WTC11 (cell line): ENCODE measurements at regions not wholly inside any gene's neighbourhood (a gene's known extent, or its start where the extent isn't known, plus 50 kb on each side); places are given as distances from the start of the nearest gene placed in this dataset.

ENCODE experiments used
- ATAC-seq: fragments of 200-7000 bp; cut with Tn5 transposase; 2 replicates; pipeline ENCODE4 v1.10.0; 2021; ENCODE audit warnings: mild to moderate bottlenecking, moderate library complexity
- CTCF ChIA-PET: fragments of 300-600 bp; sonication (Branson Sonifier 250); formaldehyde crosslinking; loops from one replicate; lab custom pipeline; 2021; ENCODE audit warnings: antibody characterized with exemption; lab: Charles Lee
- POLR2A ChIA-PET: fragments of 350-600 bp; sonication (Branson Sonifier 250); formaldehyde crosslinking; loops from one replicate; lab custom pipeline; 2021; ENCODE audit warnings: antibody characterized with exemption; lab: Charles Lee
- DNase-seq: peaks from one replicate; pipeline ENCODE4 v3.0.0; 2021; ENCODE audit warnings: low spot score
- H3K27ac Mint-ChIP-seq: 2 replicates; pipeline ENCODE4 v1.8.0; 2021; ENCODE audit warnings: mixed read lengths
- H3K27me3 Mint-ChIP-seq: 2 replicates; pipeline ENCODE4 v1.8.0; 2021; ENCODE audit warnings: low read depth, mild to moderate bottlenecking, moderate library complexity, mixed read lengths
- H3K36me3 Mint-ChIP-seq: 2 replicates; pipeline ENCODE4 v1.8.0; 2021; ENCODE audit warnings: mixed read lengths
- H3K4me1 Mint-ChIP-seq: 2 replicates; pipeline ENCODE4 v1.8.0; 2022; ENCODE audit warnings: mixed read lengths
- H3K4me3 Mint-ChIP-seq: 2 replicates; pipeline ENCODE4 v1.8.0; 2021; ENCODE audit warnings: mild to moderate bottlenecking, moderate library complexity, mixed read lengths
- H3K9me3 Mint-ChIP-seq: 2 replicates; pipeline ENCODE4 v1.8.0; 2021; ENCODE audit warnings: mixed read lengths
- ETV6 ChIP-seq: sonication (generic); formaldehyde crosslinking; IDR thresholded peaks from 2 replicates; pipeline ENCODE4 v1.8.1; 2022; ENCODE audit warnings: mild to moderate bottlenecking, missing genetic modification reagents
- HMGA2 ChIP-seq: fragments of 250-450 bp; sonication (Bioruptor Pico); IDR thresholded peaks from 2 replicates; pipeline ENCODE4 v1.4.0; 2021; ENCODE audit warnings: mild to moderate bottlenecking, moderate library complexity
- IRF2 ChIP-seq: sonication (generic); formaldehyde crosslinking; IDR thresholded peaks from 2 replicates; pipeline ENCODE4 v1.8.0; 2022; ENCODE audit warnings: low read depth, missing genetic modification reagents, borderline replicate concordance
- JAZF1 ChIP-seq: fragments of 250-450 bp; sonication (Bioruptor Pico); IDR thresholded peaks from 2 replicates; pipeline ENCODE4 v1.9.0; 2021; ENCODE audit warnings: moderate library complexity, mild to moderate bottlenecking, inconsistent platforms
- JUN ChIP-seq: sonication (generic); formaldehyde crosslinking; IDR thresholded peaks from 2 replicates; pipeline ENCODE4 v1.8.0; 2023; ENCODE audit warnings: mild to moderate bottlenecking, missing genetic modification reagents
- NR3C1 ChIP-seq: sonication (generic); formaldehyde crosslinking; conservative IDR thresholded peaks from 2 replicates; pipeline ENCODE4 v1.8.1; 2023; ENCODE audit warnings: low read depth, mild to moderate bottlenecking, missing genetic modification reagents
- RORB ChIP-seq: fragments of 250-450 bp; sonication (Bioruptor Pico); IDR thresholded peaks from 2 replicates; pipeline ENCODE4 v1.9.0; 2021; ENCODE audit warnings: mild to moderate bottlenecking
- SOX15 ChIP-seq: fragments of 250-450 bp; sonication (Bioruptor Pico); IDR thresholded peaks from 2 replicates; pipeline ENCODE4 v1.9.0; 2021; ENCODE audit warnings: mild to moderate bottlenecking
- TCF7 ChIP-seq: sonication (generic); formaldehyde crosslinking; IDR thresholded peaks from 2 replicates; pipeline ENCODE4 v1.8.0; 2022; ENCODE audit warnings: mild to moderate bottlenecking, low read depth, missing genetic modification reagents, moderate library complexity
- TP53 ChIP-seq: sonication (generic); formaldehyde crosslinking; IDR thresholded peaks from 2 replicates; pipeline ENCODE4 v1.8.1; 2023; ENCODE audit warnings: mild to moderate bottlenecking, missing genetic modification reagents
- TF ChIP-seq, protein P1 (sequence below): sonication (generic); formaldehyde crosslinking; IDR thresholded peaks from 2 replicates; pipeline ENCODE4 v1.8.0; 2023; ENCODE audit warnings: missing genetic modification reagents
- TF ChIP-seq, protein P2 (sequence below): sonication (generic); formaldehyde crosslinking; IDR thresholded peaks from 2 replicates; pipeline ENCODE4 v1.8.1; 2023; ENCODE audit warnings: mild to moderate bottlenecking, missing genetic modification reagents
- TF ChIP-seq, protein P3 (sequence below): sonication (generic); formaldehyde crosslinking; IDR thresholded peaks from 2 replicates; pipeline ENCODE4 v1.8.0; 2022; ENCODE audit warnings: mild to moderate bottlenecking, missing genetic modification reagents
- TF ChIP-seq, protein P4 (sequence below): fragments of 250-450 bp; sonication (Bioruptor Pico); IDR thresholded peaks from 2 replicates; pipeline ENCODE4 v1.9.0; 2021; ENCODE audit warnings: mild to moderate bottlenecking, borderline replicate concordance
- TF ChIP-seq, protein P5 (sequence below): sonication (generic); formaldehyde crosslinking; IDR thresholded peaks from 2 replicates; pipeline ENCODE4 v1.8.1; 2022; ENCODE audit warnings: low read depth, missing genetic modification reagents, borderline replicate concordance
- TF ChIP-seq, protein P6 (sequence below): fragments of 250-450 bp; sonication (Bioruptor Pico); IDR thresholded peaks from 2 replicates; pipeline ENCODE4 v1.9.0; 2021; ENCODE audit warnings: mild to moderate bottlenecking
- TF ChIP-seq, protein P7 (sequence below): sonication (generic); formaldehyde crosslinking; IDR thresholded peaks from 2 replicates; pipeline ENCODE4 v1.8.0; 2022; ENCODE audit warnings: mild to moderate bottlenecking, missing genetic modification reagents

DNA sequence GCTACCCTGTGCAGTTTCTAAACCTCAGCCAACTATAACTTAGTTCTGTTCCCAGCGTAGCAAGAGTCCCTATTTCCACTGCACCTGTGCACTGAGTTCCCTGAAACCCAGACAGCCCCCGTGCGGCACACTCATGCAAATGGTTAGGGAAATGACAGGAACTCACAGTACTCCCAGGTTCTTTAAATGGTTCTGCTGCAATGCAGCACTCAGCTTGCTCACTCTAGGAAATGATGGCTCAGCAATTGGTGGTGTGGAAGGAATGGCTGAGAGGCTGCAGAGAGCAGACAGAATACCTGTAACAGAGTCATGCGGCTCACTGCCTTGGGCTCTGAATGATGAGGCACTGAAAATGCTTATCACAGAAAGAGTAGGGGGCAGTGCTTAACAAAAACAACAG is 143.0 kb downstream of the RAD51AP2 start:
- CTCF ChIA-PET, result no interaction called here
- ATAC-seq, result peak; percentile 82
- Mint-ChIP-seq H3K36me3 (no peaks in the 10 kb centered on the region), H3K4me1 (peaks cover 6% of the 10 kb centered on the region), H3K27ac (no peak overlapping the region), H3K9me3 (peaks cover 11% of the 10 kb centered on the region), H3K4me3 (no peak overlapping the region), H3K27me3 (no peaks in the 10 kb centered on the region)
- POLR2A ChIA-PET, result no interaction called here
- DNase-seq, result no peak
- TF ChIP-seq JAZF1 (no peak), RORB (CRISPR knock-in tag) (no peak), TP53 (no peak), HMGA2 (no peak), SOX15 (CRISPR knock-in tag) (no peak)
- TF ChIP-seq, protein P1, sequence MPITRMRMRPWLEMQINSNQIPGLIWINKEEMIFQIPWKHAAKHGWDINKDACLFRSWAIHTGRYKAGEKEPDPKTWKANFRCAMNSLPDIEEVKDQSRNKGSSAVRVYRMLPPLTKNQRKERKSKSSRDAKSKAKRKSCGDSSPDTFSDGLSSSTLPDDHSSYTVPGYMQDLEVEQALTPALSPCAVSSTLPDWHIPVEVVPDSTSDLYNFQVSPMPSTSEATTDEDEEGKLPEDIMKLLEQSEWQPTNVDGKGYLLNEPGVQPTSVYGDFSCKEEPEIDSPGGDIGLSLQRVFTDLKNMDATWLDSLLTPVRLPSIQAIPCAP (CRISPR knock-in tag), result no peak
- TF ChIP-seq, protein P2, sequence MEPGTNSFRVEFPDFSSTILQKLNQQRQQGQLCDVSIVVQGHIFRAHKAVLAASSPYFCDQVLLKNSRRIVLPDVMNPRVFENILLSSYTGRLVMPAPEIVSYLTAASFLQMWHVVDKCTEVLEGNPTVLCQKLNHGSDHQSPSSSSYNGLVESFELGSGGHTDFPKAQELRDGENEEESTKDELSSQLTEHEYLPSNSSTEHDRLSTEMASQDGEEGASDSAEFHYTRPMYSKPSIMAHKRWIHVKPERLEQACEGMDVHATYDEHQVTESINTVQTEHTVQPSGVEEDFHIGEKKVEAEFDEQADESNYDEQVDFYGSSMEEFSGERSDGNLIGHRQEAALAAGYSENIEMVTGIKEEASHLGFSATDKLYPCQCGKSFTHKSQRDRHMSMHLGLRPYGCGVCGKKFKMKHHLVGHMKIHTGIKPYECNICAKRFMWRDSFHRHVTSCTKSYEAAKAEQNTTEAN (CRISPR knock-in tag), result no peak
- TF ChIP-seq, protein P3, sequence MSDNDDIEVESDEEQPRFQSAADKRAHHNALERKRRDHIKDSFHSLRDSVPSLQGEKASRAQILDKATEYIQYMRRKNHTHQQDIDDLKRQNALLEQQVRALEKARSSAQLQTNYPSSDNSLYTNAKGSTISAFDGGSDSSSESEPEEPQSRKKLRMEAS, result no peak
- TF ChIP-seq, protein P4, sequence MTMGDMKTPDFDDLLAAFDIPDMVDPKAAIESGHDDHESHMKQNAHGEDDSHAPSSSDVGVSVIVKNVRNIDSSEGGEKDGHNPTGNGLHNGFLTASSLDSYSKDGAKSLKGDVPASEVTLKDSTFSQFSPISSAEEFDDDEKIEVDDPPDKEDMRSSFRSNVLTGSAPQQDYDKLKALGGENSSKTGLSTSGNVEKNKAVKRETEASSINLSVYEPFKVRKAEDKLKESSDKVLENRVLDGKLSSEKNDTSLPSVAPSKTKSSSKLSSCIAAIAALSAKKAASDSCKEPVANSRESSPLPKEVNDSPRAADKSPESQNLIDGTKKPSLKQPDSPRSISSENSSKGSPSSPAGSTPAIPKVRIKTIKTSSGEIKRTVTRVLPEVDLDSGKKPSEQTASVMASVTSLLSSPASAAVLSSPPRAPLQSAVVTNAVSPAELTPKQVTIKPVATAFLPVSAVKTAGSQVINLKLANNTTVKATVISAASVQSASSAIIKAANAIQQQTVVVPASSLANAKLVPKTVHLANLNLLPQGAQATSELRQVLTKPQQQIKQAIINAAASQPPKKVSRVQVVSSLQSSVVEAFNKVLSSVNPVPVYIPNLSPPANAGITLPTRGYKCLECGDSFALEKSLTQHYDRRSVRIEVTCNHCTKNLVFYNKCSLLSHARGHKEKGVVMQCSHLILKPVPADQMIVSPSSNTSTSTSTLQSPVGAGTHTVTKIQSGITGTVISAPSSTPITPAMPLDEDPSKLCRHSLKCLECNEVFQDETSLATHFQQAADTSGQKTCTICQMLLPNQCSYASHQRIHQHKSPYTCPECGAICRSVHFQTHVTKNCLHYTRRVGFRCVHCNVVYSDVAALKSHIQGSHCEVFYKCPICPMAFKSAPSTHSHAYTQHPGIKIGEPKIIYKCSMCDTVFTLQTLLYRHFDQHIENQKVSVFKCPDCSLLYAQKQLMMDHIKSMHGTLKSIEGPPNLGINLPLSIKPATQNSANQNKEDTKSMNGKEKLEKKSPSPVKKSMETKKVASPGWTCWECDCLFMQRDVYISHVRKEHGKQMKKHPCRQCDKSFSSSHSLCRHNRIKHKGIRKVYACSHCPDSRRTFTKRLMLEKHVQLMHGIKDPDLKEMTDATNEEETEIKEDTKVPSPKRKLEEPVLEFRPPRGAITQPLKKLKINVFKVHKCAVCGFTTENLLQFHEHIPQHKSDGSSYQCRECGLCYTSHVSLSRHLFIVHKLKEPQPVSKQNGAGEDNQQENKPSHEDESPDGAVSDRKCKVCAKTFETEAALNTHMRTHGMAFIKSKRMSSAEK (CRISPR knock-in tag), result no peak
- TF ChIP-seq, protein P5, sequence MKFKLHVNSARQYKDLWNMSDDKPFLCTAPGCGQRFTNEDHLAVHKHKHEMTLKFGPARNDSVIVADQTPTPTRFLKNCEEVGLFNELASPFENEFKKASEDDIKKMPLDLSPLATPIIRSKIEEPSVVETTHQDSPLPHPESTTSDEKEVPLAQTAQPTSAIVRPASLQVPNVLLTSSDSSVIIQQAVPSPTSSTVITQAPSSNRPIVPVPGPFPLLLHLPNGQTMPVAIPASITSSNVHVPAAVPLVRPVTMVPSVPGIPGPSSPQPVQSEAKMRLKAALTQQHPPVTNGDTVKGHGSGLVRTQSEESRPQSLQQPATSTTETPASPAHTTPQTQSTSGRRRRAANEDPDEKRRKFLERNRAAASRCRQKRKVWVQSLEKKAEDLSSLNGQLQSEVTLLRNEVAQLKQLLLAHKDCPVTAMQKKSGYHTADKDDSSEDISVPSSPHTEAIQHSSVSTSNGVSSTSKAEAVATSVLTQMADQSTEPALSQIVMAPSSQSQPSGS, result no peak

DNA sequence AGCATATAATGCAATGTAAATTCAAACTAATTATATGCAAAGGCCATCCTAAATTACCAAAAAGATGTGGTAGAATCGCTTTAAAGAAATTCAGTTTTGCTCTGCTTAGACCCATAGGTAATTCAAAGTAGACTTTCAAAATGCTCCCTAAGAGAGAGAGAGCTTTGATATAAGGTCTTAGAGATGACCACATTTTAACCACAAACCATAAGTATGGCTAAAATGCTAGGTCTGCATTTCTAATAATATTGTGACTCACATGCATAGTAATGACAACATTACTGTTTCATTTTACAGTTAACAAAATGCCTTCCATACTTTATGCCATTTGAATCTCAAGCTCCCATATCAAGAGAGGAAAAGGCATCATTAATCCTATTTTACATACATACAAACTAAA is 144.5 kb downstream of the RAD51AP2 start:
- DNase-seq, result no peak
- ATAC-seq, result no peak

More for the DNA sequence above, 144.5 kb downstream of the RAD51AP2 start:
- ChIA-PET POLR2A (no interaction called here), CTCF (no interaction called here)
- Mint-ChIP-seq H3K4me3 (no peak overlapping the region), H3K4me1 (peaks cover 6% of the 10 kb centered on the region), H3K27ac (no peak overlapping the region), H3K27me3 (no peaks in the 10 kb centered on the region), H3K9me3 (peaks cover 11% of the 10 kb centered on the region), H3K36me3 (no peaks in the 10 kb centered on the region)
- no peak for TF ChIP-seq JUN (CRISPR knock-in tag)
- TF ChIP-seq, protein P6, sequence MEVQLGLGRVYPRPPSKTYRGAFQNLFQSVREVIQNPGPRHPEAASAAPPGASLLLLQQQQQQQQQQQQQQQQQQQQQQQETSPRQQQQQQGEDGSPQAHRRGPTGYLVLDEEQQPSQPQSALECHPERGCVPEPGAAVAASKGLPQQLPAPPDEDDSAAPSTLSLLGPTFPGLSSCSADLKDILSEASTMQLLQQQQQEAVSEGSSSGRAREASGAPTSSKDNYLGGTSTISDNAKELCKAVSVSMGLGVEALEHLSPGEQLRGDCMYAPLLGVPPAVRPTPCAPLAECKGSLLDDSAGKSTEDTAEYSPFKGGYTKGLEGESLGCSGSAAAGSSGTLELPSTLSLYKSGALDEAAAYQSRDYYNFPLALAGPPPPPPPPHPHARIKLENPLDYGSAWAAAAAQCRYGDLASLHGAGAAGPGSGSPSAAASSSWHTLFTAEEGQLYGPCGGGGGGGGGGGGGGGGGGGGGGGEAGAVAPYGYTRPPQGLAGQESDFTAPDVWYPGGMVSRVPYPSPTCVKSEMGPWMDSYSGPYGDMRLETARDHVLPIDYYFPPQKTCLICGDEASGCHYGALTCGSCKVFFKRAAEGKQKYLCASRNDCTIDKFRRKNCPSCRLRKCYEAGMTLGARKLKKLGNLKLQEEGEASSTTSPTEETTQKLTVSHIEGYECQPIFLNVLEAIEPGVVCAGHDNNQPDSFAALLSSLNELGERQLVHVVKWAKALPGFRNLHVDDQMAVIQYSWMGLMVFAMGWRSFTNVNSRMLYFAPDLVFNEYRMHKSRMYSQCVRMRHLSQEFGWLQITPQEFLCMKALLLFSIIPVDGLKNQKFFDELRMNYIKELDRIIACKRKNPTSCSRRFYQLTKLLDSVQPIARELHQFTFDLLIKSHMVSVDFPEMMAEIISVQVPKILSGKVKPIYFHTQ (CRISPR knock-in tag), result no peak
- no peak for TF ChIP-seq NR3C1 (CRISPR knock-in tag)
- no peak for TF ChIP-seq TCF7 (CRISPR knock-in tag)
- TF ChIP-seq IRF2 (CRISPR knock-in tag), result no peak
- no peak for TF ChIP-seq ETV6 (CRISPR knock-in tag)
- TF ChIP-seq, protein P1 (CRISPR knock-in tag), result no peak
- TF ChIP-seq, protein P7, sequence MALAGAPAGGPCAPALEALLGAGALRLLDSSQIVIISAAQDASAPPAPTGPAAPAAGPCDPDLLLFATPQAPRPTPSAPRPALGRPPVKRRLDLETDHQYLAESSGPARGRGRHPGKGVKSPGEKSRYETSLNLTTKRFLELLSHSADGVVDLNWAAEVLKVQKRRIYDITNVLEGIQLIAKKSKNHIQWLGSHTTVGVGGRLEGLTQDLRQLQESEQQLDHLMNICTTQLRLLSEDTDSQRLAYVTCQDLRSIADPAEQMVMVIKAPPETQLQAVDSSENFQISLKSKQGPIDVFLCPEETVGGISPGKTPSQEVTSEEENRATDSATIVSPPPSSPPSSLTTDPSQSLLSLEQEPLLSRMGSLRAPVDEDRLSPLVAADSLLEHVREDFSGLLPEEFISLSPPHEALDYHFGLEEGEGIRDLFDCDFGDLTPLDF (CRISPR knock-in tag), result no peak
